Naive thymus-derived CD4-positive, alpha-beta T cell (primary cell): ENCODE measurements at regions not wholly inside any gene's neighbourhood (a gene's known extent, or its start where the extent isn't known, plus 50 kb on each side); places are given as distances from the start of the nearest gene placed in this dataset.
"Not testable (repeated sequence)": the region's sequence is repeated elsewhere in the genome, so short reads cannot be mapped to it uniquely, and the experiment has no call there.

ENCODE experiments used
- ATAC-seq: fragments of 150-1000 bp; cut with Tn5 transposase; 2 replicates; pipeline ENCODE4 v1.10.0; 2021; ENCODE audit warnings: mild to moderate bottlenecking, moderate library complexity
- CTCF ChIA-PET: fragments of 350-600 bp; sonication (Branson Sonifier 250); formaldehyde crosslinking; loops from one replicate; lab custom pipeline; 2021; ENCODE audit warnings: antibody characterized with exemption; lab: Charles Lee
- POLR2A ChIA-PET: fragments of 350-600 bp; sonication (Branson Sonifier 250); formaldehyde crosslinking; loops from one replicate; lab custom pipeline; 2021; ENCODE audit warnings: antibody characterized with exemption, inconsistent platforms; lab: Charles Lee
- DNase-seq, 9 donors: peaks; one replicate each; pipeline versions ENCODE4 v3.0.0 to v3.0.0-alpha.2; 2020 to 2022; ENCODE audit warnings: mixed read lengths in 1 of 9
- H3K27ac ChIP-seq: one replicate; pipeline ENCODE4 v1.7.0; 2013; ENCODE audit warnings: mild to moderate bottlenecking, low read depth, low read length, moderate library complexity
- H3K27me3 ChIP-seq, 2 donors: one replicate each; pipeline ENCODE4 v1.7.0; 2013; ENCODE audit warnings: low read length in 2 of 2, mild to moderate bottlenecking in 2 of 2, moderate library complexity in 2 of 2; ENCODE audit not compliant: control insufficient read depth in 2 of 2, insufficient read depth in 2 of 2
- H3K36me3 ChIP-seq, 3 experiments: 1 replicate in 2 of 3; 2 replicates in 1 of 3; pipeline ENCODE4 v1.7.0; 2013; ENCODE audit warnings: low read length in 3 of 3, mild to moderate bottlenecking in 3 of 3, moderate library complexity in 1 of 3; ENCODE audit not compliant: insufficient read depth in 3 of 3, control insufficient read depth in 2 of 3
- H3K4me1 ChIP-seq, 2 donors: one replicate each; pipeline ENCODE4 v1.7.0; 2013; ENCODE audit warnings: low read length in 2 of 2, mild to moderate bottlenecking in 2 of 2, moderate library complexity in 1 of 2; ENCODE audit not compliant: control insufficient read depth in 2 of 2, insufficient read depth in 2 of 2
- H3K4me3 ChIP-seq: 2 replicates; pipeline ENCODE4 v1.7.0; 2013; ENCODE audit warnings: mild to moderate bottlenecking, low read length
- H3K9me3 ChIP-seq, 3 experiments: 1 replicate in 2 of 3; 2 replicates in 1 of 3; pipeline ENCODE4 v1.7.0; 2013; ENCODE audit warnings: low read length in 3 of 3; ENCODE audit not compliant: control insufficient read depth in 2 of 3
- H3K27ac Mint-ChIP-seq, 9 donors: one replicate each; pipeline ENCODE4 v1.8.0; 2020 to 2022; ENCODE audit warnings: mixed read lengths in 9 of 9, mild to moderate bottlenecking in 8 of 9, moderate library complexity in 5 of 9, inconsistent platforms in 2 of 9
- H3K27me3 Mint-ChIP-seq, 5 donors: one replicate each; pipeline ENCODE4 v1.8.0; 2021 to 2022; ENCODE audit warnings: mixed read lengths in 5 of 5, mild to moderate bottlenecking in 1 of 5
- H3K36me3 Mint-ChIP-seq, 5 donors: one replicate each; pipeline ENCODE4 v1.8.0; 2020 to 2022; ENCODE audit warnings: mixed read lengths in 5 of 5, mild to moderate bottlenecking in 3 of 5, inconsistent platforms in 1 of 5
- H3K4me1 Mint-ChIP-seq, 7 donors: one replicate each; pipeline ENCODE4 v1.8.0; 2020 to 2022; ENCODE audit warnings: mixed read lengths in 7 of 7, mild to moderate bottlenecking in 3 of 7, inconsistent platforms in 1 of 7
- H3K4me3 Mint-ChIP-seq, 10 donors: one replicate each; pipeline ENCODE4 v1.8.0; 2020 to 2022; ENCODE audit warnings: mild to moderate bottlenecking in 10 of 10, mixed read lengths in 10 of 10, moderate library complexity in 6 of 10, inconsistent platforms in 2 of 10
- H3K9me3 Mint-ChIP-seq, 11 donors: one replicate each; pipeline ENCODE4 v1.8.0; 2020 to 2022; ENCODE audit warnings: mixed read lengths in 11 of 11, mild to moderate bottlenecking in 4 of 11, inconsistent platforms in 1 of 11, moderate library complexity in 1 of 11
- intact Hi-C, 2 donors: fragments of 100-400 bp; cut with micrococcal nuclease; formaldehyde crosslinking; loops; one replicate each; pipeline ENCODE4 v1.15.1; 2023

- H3K27ac Mint-ChIP-seq = no peak overlapping the region
- ChIA-PET CTCF (no interaction called here), POLR2A (no interaction called here)
- H3K27me3 Mint-ChIP-seq = peaks cover 3 to 12% (median 6%) of the 10 kb centered on the region in 5 donors
- no peak overlapping the region for H3K27ac ChIP-seq
- peaks cover 0 to 16% (median 0%) of the 10 kb centered on the region in 11 donors for H3K9me3 Mint-ChIP-seq
- no peaks in the 10 kb centered on the region for H3K4me1 ChIP-seq
- no peaks in the 10 kb centered on the region for H3K27me3 ChIP-seq
- intact Hi-C loops = loop anchor here in 1 of 2 donors (2.0 kb wide), 1 partner anchor 215 kb away; no protein-coding TSS in a partner anchor
- H3K4me3 ChIP-seq = no peak overlapping the region
- no peaks in the 10 kb centered on the region for H3K4me1 Mint-ChIP-seq
- no peaks in the 10 kb centered on the region for H3K36me3 ChIP-seq
- no peak for ATAC-seq
- H3K4me3 Mint-ChIP-seq = no peak overlapping the region
- H3K9me3 ChIP-seq = no peaks in the 10 kb centered on the region
- no peak for DNase-seq
- no peaks in the 10 kb centered on the region for H3K36me3 Mint-ChIP-seq
Measured at GRCh38 chr4:100635899-100636298, 118.1 kb upstream of the EMCN start.

DNA sequence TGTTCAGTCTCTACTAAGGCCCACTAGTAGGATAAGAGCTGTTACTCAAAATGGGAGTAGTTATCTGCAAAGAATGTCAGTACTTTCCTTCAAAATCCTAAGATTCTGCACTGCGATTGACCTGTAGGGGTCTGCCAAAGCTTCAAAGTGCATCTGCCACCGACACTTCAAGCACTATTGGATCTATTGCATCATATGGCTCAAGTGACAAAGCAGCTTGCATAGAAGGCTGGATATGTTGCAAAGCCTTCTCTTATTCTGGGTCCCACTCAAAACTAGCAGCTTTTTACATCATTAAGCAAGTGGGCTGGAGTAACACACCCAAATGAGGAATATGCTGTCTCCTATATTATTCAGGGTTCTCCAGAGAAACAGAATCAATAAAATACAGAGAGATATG lies 115.4 kb upstream of the EMCN start:
- H3K9me3 Mint-ChIP-seq = peaks cover 0 to 16% (median 0%) of the 10 kb centered on the region in 11 donors
- Histone ChIP-seq H3K9me3 (no peaks in the 10 kb centered on the region), H3K4me3 (no peak overlapping the region), H3K4me1 (no peaks in the 10 kb centered on the region), H3K27ac (no peak overlapping the region), H3K27me3 (no peaks in the 10 kb centered on the region), H3K36me3 (no peaks in the 10 kb centered on the region)
- intact Hi-C loops = no loop called here
- CTCF ChIA-PET = no interaction called here
- no peak overlapping the region for H3K4me3 Mint-ChIP-seq
- no peaks in the 10 kb centered on the region for H3K36me3 Mint-ChIP-seq
- ATAC-seq = no peak
- H3K27me3 Mint-ChIP-seq = peaks cover 0 to 12% (median 6%) of the 10 kb centered on the region in 5 donors
- H3K27ac Mint-ChIP-seq = no peak overlapping the region
- POLR2A ChIA-PET = no interaction called here
- DNase-seq = no peak
- no peaks in the 10 kb centered on the region for H3K4me1 Mint-ChIP-seq

DNA sequence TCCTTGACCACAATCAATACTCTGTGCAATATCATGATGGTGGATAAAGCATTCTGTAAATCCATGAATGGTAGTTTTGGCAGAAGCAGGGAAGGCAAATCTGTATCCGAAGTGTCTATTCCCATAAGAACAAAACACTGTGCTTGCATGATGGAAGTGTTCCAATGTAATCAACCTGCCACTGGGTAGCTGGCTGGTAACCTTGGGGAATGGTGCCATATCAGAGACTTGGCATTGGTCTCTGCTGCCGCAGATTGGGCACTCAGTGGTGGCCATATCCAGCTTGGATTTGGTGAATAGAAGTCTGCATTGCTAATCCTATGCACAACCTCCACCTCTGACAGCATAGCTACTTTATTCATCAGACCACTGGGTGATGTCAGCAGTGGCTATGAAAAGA lies 114.3 kb upstream of the EMCN start:
- no peaks in the 10 kb centered on the region for H3K36me3 Mint-ChIP-seq
- no peak overlapping the region for H3K4me3 Mint-ChIP-seq
- CTCF ChIA-PET = no interaction called here
- intact Hi-C loops = no loop called here
- no peak overlapping the region for H3K27ac Mint-ChIP-seq
- DNase-seq (no peak), ATAC-seq (no peak)
- POLR2A ChIA-PET = no interaction called here
- H3K36me3 ChIP-seq = no peaks in the 10 kb centered on the region
- H3K27me3 Mint-ChIP-seq = peaks cover 0 to 8% (median 0%) of the 10 kb centered on the region in 5 donors
- H3K27me3 ChIP-seq = no peaks in the 10 kb centered on the region
- H3K4me3 ChIP-seq = no peak overlapping the region
- H3K9me3 ChIP-seq = no peaks in the 10 kb centered on the region
- H3K27ac ChIP-seq = no peak overlapping the region
- H3K4me1 Mint-ChIP-seq = no peaks in the 10 kb centered on the region
- peaks cover 0 to 8% (median 0%) of the 10 kb centered on the region in 11 donors for H3K9me3 Mint-ChIP-seq
- no peaks in the 10 kb centered on the region for H3K4me1 ChIP-seq

GRCh38 chr4:100631281-100631968 lies 113.6 kb upstream of the EMCN start:
- no peak overlapping the region for H3K27ac Mint-ChIP-seq
- H3K27me3 Mint-ChIP-seq = peaks cover 0 to 3% (median 0%) of the 10 kb centered on the region in 5 donors
- Histone ChIP-seq H3K27me3 (no peaks in the 10 kb centered on the region), H3K4me1 (no peaks in the 10 kb centered on the region), H3K9me3 (no peaks in the 10 kb centered on the region), H3K4me3 (no peak overlapping the region), H3K27ac (no peak overlapping the region), H3K36me3 (no peaks in the 10 kb centered on the region)
- peaks cover 0 to under 1% (median 0%) of the 10 kb centered on the region in 11 donors for H3K9me3 Mint-ChIP-seq
- DNase-seq = no peak
- no peak for ATAC-seq
- ChIA-PET POLR2A (no interaction called here), CTCF (no interaction called here)
- no peaks in the 10 kb centered on the region for H3K36me3 Mint-ChIP-seq
- no peak overlapping the region for H3K4me3 Mint-ChIP-seq
- intact Hi-C loops = no loop called here
- no peaks in the 10 kb centered on the region for H3K4me1 Mint-ChIP-seq

DNA sequence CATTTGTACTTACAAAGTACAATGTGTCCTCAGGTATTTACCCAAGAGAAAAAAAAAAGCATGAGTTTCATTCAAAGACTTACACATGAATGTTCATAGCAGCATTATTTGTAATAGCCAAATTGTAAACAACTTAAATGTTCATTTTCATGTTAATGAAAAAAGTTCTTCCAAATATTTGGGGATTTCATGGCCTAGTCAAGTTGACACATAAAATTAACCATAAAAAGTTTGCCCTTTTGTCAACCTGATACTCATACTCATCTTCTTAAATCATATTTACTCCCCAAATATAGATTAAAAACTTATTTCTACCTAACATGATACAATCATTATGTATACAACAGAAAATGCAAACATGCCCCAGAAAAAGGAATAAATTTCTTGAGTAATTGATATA lies 112.5 kb upstream of the EMCN start:
- Histone ChIP-seq H3K36me3 (no peaks in the 10 kb centered on the region), H3K27me3 (no peaks in the 10 kb centered on the region), H3K9me3 (no peaks in the 10 kb centered on the region), H3K27ac (no peak overlapping the region), H3K4me3 (no peak overlapping the region), H3K4me1 (no peaks in the 10 kb centered on the region)
- no peak overlapping the region for H3K4me3 Mint-ChIP-seq
- intact Hi-C loops = no loop called here
- peaks cover 0 to 8% (median 0%) of the 10 kb centered on the region in 11 donors for H3K9me3 Mint-ChIP-seq
- DNase-seq (no peak), ATAC-seq (no peak)
- no peak overlapping the region for H3K27ac Mint-ChIP-seq
- no peaks in the 10 kb centered on the region for H3K4me1 Mint-ChIP-seq
- ChIA-PET CTCF (no interaction called here), POLR2A (no interaction called here)
- H3K27me3 Mint-ChIP-seq = no peaks in the 10 kb centered on the region
- peaks cover 0 to 4% (median 0%) of the 10 kb centered on the region in 5 donors for H3K36me3 Mint-ChIP-seq

DNA sequence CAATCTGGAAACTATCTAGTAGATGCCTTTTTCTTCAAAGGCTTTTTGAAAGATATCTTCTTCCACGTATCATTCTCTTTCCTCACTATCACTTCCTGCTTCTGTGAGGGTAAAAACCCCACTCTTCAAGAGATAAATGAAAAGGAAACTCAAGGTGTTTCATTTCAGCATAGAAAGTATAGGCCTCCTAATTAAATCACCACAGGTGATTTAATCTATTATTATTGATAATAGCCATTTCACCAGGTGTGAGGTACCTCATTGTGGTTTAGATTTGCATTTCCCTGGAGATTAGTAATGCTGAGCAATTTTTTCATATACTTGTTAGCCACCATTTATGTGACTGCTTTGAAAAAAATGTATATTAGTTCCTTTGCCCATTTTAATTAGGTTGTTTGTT lies 92.0 kb upstream of the EMCN start:
- H3K36me3 Mint-ChIP-seq = no peaks in the 10 kb centered on the region
- Histone ChIP-seq H3K9me3 (no peaks in the 10 kb centered on the region), H3K27ac (no peak overlapping the region), H3K4me3 (no peak overlapping the region), H3K4me1 (peaks cover 0 to 3% of the 10 kb centered on the region in 2 donors), H3K36me3 (no peaks in the 10 kb centered on the region), H3K27me3 (no peaks in the 10 kb centered on the region)
- CTCF ChIA-PET = no interaction called here
- ATAC-seq (no peak), DNase-seq (peak in 3 of 9 donors; percentile 2 to 9 (median 9))
- intact Hi-C loops = no loop called here
- H3K4me1 Mint-ChIP-seq = peaks cover 0 to 14% (median 12%) of the 10 kb centered on the region in 7 donors
- peak overlapping the region in 4 of 9 donors; percentile 13 to 48 (median 23) for H3K27ac Mint-ChIP-seq
- peaks cover 0 to 2% (median 0%) of the 10 kb centered on the region in 5 donors for H3K27me3 Mint-ChIP-seq
- POLR2A ChIA-PET = no interaction called here
- peak overlapping the region in 1 of 10 donors; percentile 20 for H3K4me3 Mint-ChIP-seq
- peaks cover 0 to 7% (median 0%) of the 10 kb centered on the region in 11 donors for H3K9me3 Mint-ChIP-seq

- H3K27ac ChIP-seq, intact Hi-C loops, H3K4me3 ChIP-seq, POLR2A ChIA-PET, H3K27ac Mint-ChIP-seq, DNase-seq, H3K4me3 Mint-ChIP-seq, H3K36me3 ChIP-seq, H3K9me3 Mint-ChIP-seq, H3K9me3 ChIP-seq, H3K27me3 Mint-ChIP-seq, H3K27me3 ChIP-seq, ATAC-seq, CTCF ChIA-PET, H3K36me3 Mint-ChIP-seq, H3K4me1 ChIP-seq: not testable (repeated sequence)
- H3K4me1 Mint-ChIP-seq = peaks cover 0 to 14% (median 12%) of the 10 kb centered on the region in 7 donors
Measured at GRCh38 chr4:100608651-100609050, 90.8 kb upstream of the EMCN start.
